ENCODE measurements at regions not wholly inside any gene's neighbourhood (a gene's known extent, or its start where the extent isn't known, plus 50 kb on each side); places are given as distances from the start of the nearest gene placed in this dataset.

- H3K27ac Mint-ChIP-seq: no peak overlapping the region
Measured at GRCh38 chr6:126475449-126475848, 135.5 kb downstream of the CENPW start.

GRCh38 chr6:126477678-126478077, 137.8 kb downstream of the CENPW start:
- Mint-ChIP-seq H3K27me3 (ENCODE audit: low read depth) (no peaks in the 10 kb centered on the region), H3K27ac (no peak overlapping the region), H3K4me3 (no peak overlapping the region), H3K4me1 (ENCODE audit: low read depth) (no peaks in the 10 kb centered on the region), H3K9me3 (no peaks in the 10 kb centered on the region), H3K36me3 (ENCODE audit: insufficient read depth in 2 of 2) (no peaks in the 10 kb centered on the region)
- DNase-seq: no peak
- ATAC-seq (replicated peaks in 1 of 2): no peak

More at GRCh38 chr6:126475449-126475848, 135.5 kb downstream of the CENPW start:
- ATAC-seq (replicated peaks in 1 of 2): no peak
- no peak overlapping the region for H3K4me3 Mint-ChIP-seq
- no peaks in the 10 kb centered on the region for H3K27me3 Mint-ChIP-seq (ENCODE audit: low read depth)
- no peak for DNase-seq
- H3K36me3 Mint-ChIP-seq (ENCODE audit: insufficient read depth in 2 of 2): no peaks in the 10 kb centered on the region
- no peaks in the 10 kb centered on the region for H3K9me3 Mint-ChIP-seq
- H3K4me1 Mint-ChIP-seq (ENCODE audit: low read depth): no peaks in the 10 kb centered on the region

- ATAC-seq (replicated peaks in 1 of 2): no peak
- no peaks in the 10 kb centered on the region for H3K4me1 Mint-ChIP-seq (ENCODE audit: low read depth)
- no peak overlapping the region for H3K4me3 Mint-ChIP-seq
- no peaks in the 10 kb centered on the region for H3K9me3 Mint-ChIP-seq
- DNase-seq: no peak
- H3K36me3 Mint-ChIP-seq (ENCODE audit: insufficient read depth in 2 of 2): no peaks in the 10 kb centered on the region
- H3K27me3 Mint-ChIP-seq (ENCODE audit: low read depth): no peaks in the 10 kb centered on the region
- H3K27ac Mint-ChIP-seq: no peak overlapping the region
Measured at GRCh38 chr6:126480268-126480667, 140.4 kb downstream of the CENPW start.

- Mint-ChIP-seq H3K27ac (no peak overlapping the region), H3K4me1 (ENCODE audit: low read depth) (no peaks in the 10 kb centered on the region), H3K9me3 (no peaks in the 10 kb centered on the region), H3K27me3 (ENCODE audit: low read depth) (no peaks in the 10 kb centered on the region), H3K4me3 (no peak overlapping the region), H3K36me3 (ENCODE audit: insufficient read depth in 2 of 2) (no peaks in the 10 kb centered on the region)
- ATAC-seq (replicated peaks in 1 of 2): no peak
- DNase-seq: no peak
Measured at GRCh38 chr6:126481319-126481718, 141.4 kb downstream of the CENPW start.

GRCh38 chr6:126504792-126505191, 164.9 kb downstream of the CENPW start:
- no peak overlapping the region for H3K27ac Mint-ChIP-seq
- no peaks in the 10 kb centered on the region for H3K36me3 Mint-ChIP-seq (ENCODE audit: insufficient read depth in 2 of 2)
- ATAC-seq (replicated peaks in 1 of 2) (no peak), DNase-seq (no peak)
- peaks cover 1 to 8% of the 10 kb centered on the region in 2 donors for H3K9me3 Mint-ChIP-seq
- no peaks in the 10 kb centered on the region for H3K4me1 Mint-ChIP-seq (ENCODE audit: low read depth)
- H3K27me3 Mint-ChIP-seq (ENCODE audit: low read depth): no peaks in the 10 kb centered on the region
- H3K4me3 Mint-ChIP-seq: no peak overlapping the region

GRCh38 chr6:126513198-126513597, 173.3 kb downstream of the CENPW start:
- no peak for DNase-seq
- Mint-ChIP-seq H3K9me3 (peaks cover 1 to 7% of the 10 kb centered on the region in 2 donors), H3K4me1 (ENCODE audit: low read depth) (no peaks in the 10 kb centered on the region)

GRCh38 chr6:126516411-126516810, 176.5 kb downstream of the CENPW start:
- Mint-ChIP-seq H3K36me3 (ENCODE audit: insufficient read depth in 2 of 2) (no peaks in the 10 kb centered on the region), H3K9me3 (peaks cover 3 to 7% of the 10 kb centered on the region in 2 donors)
- DNase-seq: no peak

More at GRCh38 chr6:126513198-126513597, 173.3 kb downstream of the CENPW start:
- Mint-ChIP-seq H3K27me3 (ENCODE audit: low read depth) (no peaks in the 10 kb centered on the region), H3K4me3 (no peak overlapping the region), H3K27ac (no peak overlapping the region), H3K36me3 (ENCODE audit: insufficient read depth in 2 of 2) (no peaks in the 10 kb centered on the region)
- no peak for ATAC-seq (replicated peaks in 1 of 2)

GRCh38 chr6:126524811-126525326, 185.0 kb downstream of the CENPW start:
- no peak for DNase-seq
- Mint-ChIP-seq H3K9me3 (peaks cover 0 to 2% of the 10 kb centered on the region in 2 donors), H3K27me3 (ENCODE audit: low read depth) (no peaks in the 10 kb centered on the region), H3K36me3 (ENCODE audit: insufficient read depth in 2 of 2) (no peaks in the 10 kb centered on the region), H3K27ac (no peak overlapping the region), H3K4me3 (no peak overlapping the region), H3K4me1 (ENCODE audit: low read depth) (no peaks in the 10 kb centered on the region)
- no peak for ATAC-seq (replicated peaks in 1 of 2)

More at GRCh38 chr6:126516411-126516810, 176.5 kb downstream of the CENPW start:
- Mint-ChIP-seq H3K4me3 (no peak overlapping the region), H3K27ac (no peak overlapping the region), H3K4me1 (ENCODE audit: low read depth) (no peaks in the 10 kb centered on the region), H3K27me3 (ENCODE audit: low read depth) (no peaks in the 10 kb centered on the region)
- no peak for ATAC-seq (replicated peaks in 1 of 2)

GRCh38 chr6:126526547-126526946, 186.6 kb downstream of the CENPW start:
- H3K27ac Mint-ChIP-seq: no peak overlapping the region

GRCh38 chr6:126526996-126527606, 187.2 kb downstream of the CENPW start:
- no peak for ATAC-seq (replicated peaks in 1 of 2)
- Mint-ChIP-seq H3K4me3 (no peak overlapping the region), H3K9me3 (no peaks in the 10 kb centered on the region), H3K27ac (no peak overlapping the region), H3K4me1 (ENCODE audit: low read depth) (no peaks in the 10 kb centered on the region), H3K27me3 (ENCODE audit: low read depth) (no peaks in the 10 kb centered on the region), H3K36me3 (ENCODE audit: insufficient read depth in 2 of 2) (no peaks in the 10 kb centered on the region)
- DNase-seq: no peak

More at GRCh38 chr6:126526547-126526946, 186.6 kb downstream of the CENPW start:
- H3K27me3 Mint-ChIP-seq (ENCODE audit: low read depth): no peaks in the 10 kb centered on the region
- ATAC-seq (replicated peaks in 1 of 2): no peak
- no peaks in the 10 kb centered on the region for H3K4me1 Mint-ChIP-seq (ENCODE audit: low read depth)
- no peak for DNase-seq
- H3K36me3 Mint-ChIP-seq (ENCODE audit: insufficient read depth in 2 of 2): no peaks in the 10 kb centered on the region
- H3K4me3 Mint-ChIP-seq: no peak overlapping the region
- no peaks in the 10 kb centered on the region for H3K9me3 Mint-ChIP-seq

- no peak overlapping the region for H3K27ac Mint-ChIP-seq
- no peaks in the 10 kb centered on the region for H3K9me3 Mint-ChIP-seq
- DNase-seq (no peak), ATAC-seq (replicated peaks in 1 of 2) (no peak)
- H3K27me3 Mint-ChIP-seq (ENCODE audit: low read depth): no peaks in the 10 kb centered on the region
- no peaks in the 10 kb centered on the region for H3K36me3 Mint-ChIP-seq (ENCODE audit: insufficient read depth in 2 of 2)
- H3K4me3 Mint-ChIP-seq: no peak overlapping the region
- no peaks in the 10 kb centered on the region for H3K4me1 Mint-ChIP-seq (ENCODE audit: low read depth)
Measured at GRCh38 chr6:126529637-126530362, 189.9 kb downstream of the CENPW start.

- Mint-ChIP-seq H3K36me3 (ENCODE audit: insufficient read depth in 2 of 2) (no peaks in the 10 kb centered on the region), H3K27me3 (ENCODE audit: low read depth) (no peaks in the 10 kb centered on the region), H3K4me1 (ENCODE audit: low read depth) (no peaks in the 10 kb centered on the region), H3K9me3 (no peaks in the 10 kb centered on the region), H3K4me3 (no peak overlapping the region), H3K27ac (no peak overlapping the region)
- ATAC-seq (replicated peaks in 1 of 2): no peak
- no peak for DNase-seq
Measured at GRCh38 chr6:126530775-126531174, 190.9 kb downstream of the CENPW start.

- no peak overlapping the region for H3K27ac Mint-ChIP-seq
- no peak overlapping the region for H3K4me3 Mint-ChIP-seq
- no peaks in the 10 kb centered on the region for H3K36me3 Mint-ChIP-seq (ENCODE audit: insufficient read depth in 2 of 2)
- H3K4me1 Mint-ChIP-seq (ENCODE audit: low read depth): no peaks in the 10 kb centered on the region
- H3K9me3 Mint-ChIP-seq: no peaks in the 10 kb centered on the region
- H3K27me3 Mint-ChIP-seq (ENCODE audit: low read depth): no peaks in the 10 kb centered on the region
- DNase-seq (no peak), ATAC-seq (replicated peaks in 1 of 2) (no peak)
Measured at GRCh38 chr6:126531286-126531685, 191.4 kb downstream of the CENPW start.
